ENCODE measurements at regions not wholly inside any gene's neighbourhood (a gene's known extent, or its start where the extent isn't known, plus 50 kb on each side); places are given as distances from the start of the nearest gene placed in this dataset.

DNA sequence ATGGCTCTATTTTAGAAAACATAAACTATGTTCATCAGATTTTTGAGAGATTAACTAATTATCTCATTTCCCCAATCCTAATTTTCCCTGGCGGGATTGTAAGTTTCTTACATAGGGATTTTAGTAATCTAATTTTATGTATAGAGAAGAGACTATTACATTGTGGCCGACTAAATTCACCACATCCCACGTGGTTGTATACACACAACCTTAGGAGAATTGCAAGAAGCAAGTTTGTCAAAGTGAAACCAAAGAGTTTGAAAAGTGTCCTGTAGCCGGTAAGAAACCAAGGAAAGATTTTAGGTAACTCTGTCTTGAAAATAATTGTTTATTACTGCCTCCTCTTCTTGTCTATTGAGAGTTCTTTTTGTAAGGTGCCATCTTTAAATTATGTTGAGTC, 550.6 kb downstream of the LTN1 start:
- ATAC-seq (ENCODE audit: low read depth), result no peak

GRCh38 chr21:28439788-28440187, 552.9 kb downstream of the LTN1 start:
- ATAC-seq (ENCODE audit: low read depth) (no peak), DNase-seq (ENCODE audit: low spot score in 2 of 2) (no peak)

More for the DNA sequence above, 550.6 kb downstream of the LTN1 start:
- Mint-ChIP-seq H3K4me3 (no peak overlapping the region), H3K36me3 (no peaks in the 10 kb centered on the region), H3K27me3 (no peaks in the 10 kb centered on the region), H3K27ac (no peak overlapping the region), H3K9me3 (peaks cover 4% of the 10 kb centered on the region), H3K4me1 (no peaks in the 10 kb centered on the region)
- DNase-seq (ENCODE audit: low spot score in 2 of 2), result no peak

GRCh38 chr21:28439251-28439650, 553.4 kb downstream of the LTN1 start:
- H3K4me3 Mint-ChIP-seq, result no peak overlapping the region
- no peak for DNase-seq (ENCODE audit: low spot score in 2 of 2)

More at GRCh38 chr21:28439788-28440187, 552.9 kb downstream of the LTN1 start:
- Mint-ChIP-seq H3K36me3 (no peaks in the 10 kb centered on the region), H3K27ac (no peak overlapping the region), H3K4me1 (no peaks in the 10 kb centered on the region), H3K4me3 (no peak overlapping the region), H3K9me3 (no peaks in the 10 kb centered on the region), H3K27me3 (peaks cover 1% of the 10 kb centered on the region)

GRCh38 chr21:28437061-28437460, 555.6 kb downstream of the LTN1 start:
- no peak for ATAC-seq (ENCODE audit: low read depth)
- Mint-ChIP-seq H3K4me3 (no peak overlapping the region), H3K9me3 (no peaks in the 10 kb centered on the region), H3K4me1 (no peaks in the 10 kb centered on the region), H3K36me3 (no peaks in the 10 kb centered on the region), H3K27me3 (peaks cover 1% of the 10 kb centered on the region), H3K27ac (no peak overlapping the region)
- DNase-seq (ENCODE audit: low spot score in 2 of 2), result no peak

More at GRCh38 chr21:28439251-28439650, 553.4 kb downstream of the LTN1 start:
- Mint-ChIP-seq H3K36me3 (no peaks in the 10 kb centered on the region), H3K27ac (no peak overlapping the region), H3K4me1 (no peaks in the 10 kb centered on the region), H3K27me3 (peaks cover 1% of the 10 kb centered on the region), H3K9me3 (no peaks in the 10 kb centered on the region)
- ATAC-seq (ENCODE audit: low read depth), result no peak

DNA sequence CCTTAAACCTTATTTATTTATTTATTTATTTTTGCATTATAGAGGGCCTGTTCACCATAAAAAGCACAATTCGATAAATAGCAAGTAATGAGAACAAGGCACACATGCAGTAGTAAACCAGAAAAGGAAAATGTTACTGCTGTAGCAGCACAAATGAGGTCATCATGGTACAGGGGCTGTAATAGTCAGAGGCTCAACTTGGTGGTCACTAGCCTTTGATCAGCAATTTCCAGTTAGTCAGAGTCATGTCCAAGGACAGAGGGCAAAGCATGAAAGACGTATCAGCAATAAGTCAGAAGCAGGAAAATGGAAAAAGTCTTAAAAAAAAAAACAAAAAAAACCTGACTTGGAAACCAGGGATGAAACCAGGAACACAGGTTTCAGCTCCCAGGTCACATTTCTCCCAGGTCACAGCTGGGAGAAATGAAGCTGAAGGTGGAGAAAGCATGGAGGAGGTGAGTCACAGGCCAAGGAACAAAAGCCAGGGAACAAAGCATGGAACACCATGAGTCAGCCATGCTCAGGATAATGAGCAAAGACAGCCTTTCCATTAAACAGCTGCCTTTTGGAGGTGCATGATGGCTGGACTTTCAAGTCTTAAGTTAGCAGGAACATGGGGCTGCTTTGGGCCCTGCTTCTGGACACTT, 556.3 kb downstream of the LTN1 start:
- Mint-ChIP-seq H3K27ac (no peak overlapping the region), H3K4me1 (no peaks in the 10 kb centered on the region), H3K27me3 (peaks cover 1% of the 10 kb centered on the region), H3K36me3 (no peaks in the 10 kb centered on the region), H3K4me3 (no peak overlapping the region), H3K9me3 (no peaks in the 10 kb centered on the region)
- ATAC-seq (ENCODE audit: low read depth) (no peak), DNase-seq (ENCODE audit: low spot score in 2 of 2) (no peak)

GRCh38 chr21:28431527-28432200, 561.0 kb downstream of the LTN1 start:
- ATAC-seq (ENCODE audit: low read depth), result no peak
- DNase-seq (ENCODE audit: low spot score in 2 of 2), result no peak
- Mint-ChIP-seq H3K4me3 (no peak overlapping the region), H3K27me3 (peaks cover 1% of the 10 kb centered on the region), H3K27ac (no peak overlapping the region), H3K36me3 (no peaks in the 10 kb centered on the region), H3K4me1 (no peaks in the 10 kb centered on the region), H3K9me3 (no peaks in the 10 kb centered on the region)

GRCh38 chr21:28431022-28431421, 561.7 kb downstream of the LTN1 start:
- no peaks in the 10 kb centered on the region for H3K4me1 Mint-ChIP-seq
- H3K36me3 Mint-ChIP-seq, result no peaks in the 10 kb centered on the region
- ATAC-seq (ENCODE audit: low read depth) (no peak), DNase-seq (ENCODE audit: low spot score in 2 of 2) (no peak)
- H3K27me3 Mint-ChIP-seq, result no peaks in the 10 kb centered on the region
- H3K9me3 Mint-ChIP-seq, result no peaks in the 10 kb centered on the region
- no peak overlapping the region for H3K27ac Mint-ChIP-seq
- H3K4me3 Mint-ChIP-seq, result no peak overlapping the region

GRCh38 chr21:28429161-28429560, 563.5 kb downstream of the LTN1 start:
- no peaks in the 10 kb centered on the region for H3K4me1 Mint-ChIP-seq
- H3K27me3 Mint-ChIP-seq, result no peaks in the 10 kb centered on the region
- H3K9me3 Mint-ChIP-seq, result no peaks in the 10 kb centered on the region
- no peaks in the 10 kb centered on the region for H3K36me3 Mint-ChIP-seq
- no peak for ATAC-seq (ENCODE audit: low read depth)
- H3K27ac Mint-ChIP-seq, result no peak overlapping the region
- H3K4me3 Mint-ChIP-seq, result no peak overlapping the region
- DNase-seq (ENCODE audit: low spot score in 2 of 2), result no peak

- no peaks in the 10 kb centered on the region for H3K27me3 Mint-ChIP-seq
- no peak for ATAC-seq (ENCODE audit: low read depth)
- H3K4me3 Mint-ChIP-seq, result no peak overlapping the region
- no peak for DNase-seq (ENCODE audit: low spot score in 2 of 2)
- no peaks in the 10 kb centered on the region for H3K9me3 Mint-ChIP-seq
- H3K27ac Mint-ChIP-seq, result no peak overlapping the region
- no peaks in the 10 kb centered on the region for H3K36me3 Mint-ChIP-seq
- no peaks in the 10 kb centered on the region for H3K4me1 Mint-ChIP-seq
Measured at GRCh38 chr21:28427394-28428022, 565.2 kb downstream of the LTN1 start.

DNA sequence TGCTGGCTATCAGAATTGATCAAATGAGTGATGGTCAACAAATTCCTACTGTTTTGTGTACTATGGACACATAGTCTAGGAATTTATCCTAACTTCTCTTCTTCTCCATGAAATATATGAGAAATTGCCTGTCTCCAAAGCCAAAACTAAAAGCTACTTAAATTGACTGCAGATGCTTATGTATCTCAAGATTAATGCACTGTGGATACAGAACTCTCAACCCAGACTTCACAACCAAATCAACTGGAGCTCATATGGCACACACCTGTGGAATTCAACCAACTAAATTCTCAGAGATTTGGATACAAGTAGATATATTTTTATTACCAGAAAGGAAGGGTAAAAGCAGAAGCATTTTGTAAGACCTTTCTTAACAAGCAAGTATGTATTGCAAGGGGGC, 566.1 kb downstream of the LTN1 start:
- Mint-ChIP-seq H3K4me3 (no peak overlapping the region), H3K9me3 (no peaks in the 10 kb centered on the region)

DNA sequence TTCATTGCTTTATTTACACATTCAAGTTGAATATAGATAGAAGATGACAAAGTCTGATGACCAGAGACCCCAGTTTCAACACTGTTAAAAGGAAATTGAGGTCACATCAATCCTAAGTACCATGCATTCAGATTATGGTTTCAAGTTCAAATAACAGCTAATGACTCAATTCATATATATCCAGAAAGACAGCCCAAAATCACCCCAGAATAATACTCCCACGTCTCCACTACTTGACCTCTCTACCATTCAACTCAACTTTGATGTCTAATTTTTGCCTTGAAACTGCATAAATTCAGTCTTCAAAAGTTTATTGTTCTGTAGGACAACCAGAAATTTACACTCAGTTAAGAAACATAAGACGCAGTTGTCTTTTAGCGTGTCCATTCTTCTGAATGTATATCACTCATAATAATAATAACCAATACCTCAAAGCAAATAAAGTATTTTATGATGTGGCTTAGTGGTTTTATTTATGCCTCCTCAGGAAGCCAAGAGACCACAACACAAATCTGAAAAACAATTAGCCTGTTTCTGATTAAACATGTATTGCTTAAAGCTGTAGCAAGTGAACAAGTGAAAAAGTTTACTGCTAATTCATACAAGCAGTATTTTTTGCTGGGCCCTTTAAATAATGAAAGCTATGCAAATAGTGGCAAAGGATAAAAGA, 569.0 kb downstream of the LTN1 start:
- Mint-ChIP-seq H3K36me3 (no peaks in the 10 kb centered on the region), H3K4me3 (no peak overlapping the region), H3K27ac (no peak overlapping the region), H3K27me3 (no peaks in the 10 kb centered on the region), H3K4me1 (no peaks in the 10 kb centered on the region), H3K9me3 (no peaks in the 10 kb centered on the region)
- no peak for ATAC-seq (ENCODE audit: low read depth)
- DNase-seq (ENCODE audit: low spot score in 2 of 2), result no peak

More for the DNA sequence above, 566.1 kb downstream of the LTN1 start:
- no peak for ATAC-seq (ENCODE audit: low read depth)
- no peak for DNase-seq (ENCODE audit: low spot score in 2 of 2)
- H3K27me3 Mint-ChIP-seq, result no peaks in the 10 kb centered on the region
- H3K27ac Mint-ChIP-seq, result no peak overlapping the region
- H3K4me1 Mint-ChIP-seq, result no peaks in the 10 kb centered on the region
- no peaks in the 10 kb centered on the region for H3K36me3 Mint-ChIP-seq

DNA sequence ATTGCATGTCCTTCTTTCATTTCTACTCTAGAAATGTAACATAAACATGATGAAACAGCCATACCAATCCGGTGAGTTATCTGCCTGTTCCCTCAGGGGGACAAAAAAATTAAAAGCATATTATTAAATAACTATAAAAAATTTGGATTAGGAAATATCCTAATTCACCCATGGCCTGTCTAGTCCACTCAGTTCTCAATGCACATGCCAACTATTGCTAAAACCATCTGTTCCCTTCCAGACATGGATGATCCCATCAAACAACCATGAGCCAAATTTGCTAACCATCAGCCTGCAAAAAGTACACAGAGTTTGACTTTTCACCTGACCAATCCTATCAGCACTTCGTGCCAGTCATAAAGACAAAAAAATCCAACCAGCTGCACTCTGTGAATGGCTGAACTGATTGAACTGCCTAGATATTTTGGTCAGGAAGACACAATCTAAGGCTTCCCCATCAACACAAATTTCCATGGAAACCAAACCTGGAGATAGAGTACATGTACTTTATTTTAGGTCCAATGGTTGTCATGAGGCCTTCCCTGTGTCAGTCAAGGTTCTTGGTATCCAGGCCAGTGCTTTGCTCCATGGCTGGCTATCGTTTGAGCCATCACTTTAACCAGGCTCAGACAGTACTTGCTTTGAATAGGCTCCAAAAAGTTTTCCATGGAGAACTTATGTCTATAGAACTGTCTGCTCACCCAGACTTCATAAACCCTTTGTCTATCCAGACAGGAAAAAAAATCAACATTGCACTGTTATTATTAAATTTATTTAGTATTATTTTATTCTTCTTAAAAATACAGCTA, 570.8 kb downstream of the LTN1 start:
- no peak overlapping the region for H3K4me3 Mint-ChIP-seq
- H3K4me1 Mint-ChIP-seq, result no peaks in the 10 kb centered on the region
- H3K27ac Mint-ChIP-seq, result no peak overlapping the region
- no peaks in the 10 kb centered on the region for H3K27me3 Mint-ChIP-seq
- DNase-seq (ENCODE audit: low spot score in 2 of 2) (no peak), ATAC-seq (ENCODE audit: low read depth) (no peak)
- H3K9me3 Mint-ChIP-seq, result no peaks in the 10 kb centered on the region
- H3K36me3 Mint-ChIP-seq, result no peaks in the 10 kb centered on the region

- Mint-ChIP-seq H3K27me3 (no peaks in the 10 kb centered on the region), H3K36me3 (no peaks in the 10 kb centered on the region), H3K27ac (no peak overlapping the region), H3K9me3 (no peaks in the 10 kb centered on the region), H3K4me1 (no peaks in the 10 kb centered on the region), H3K4me3 (no peak overlapping the region)
- ATAC-seq (ENCODE audit: low read depth) (no peak), DNase-seq (ENCODE audit: low spot score in 2 of 2) (no peak)
Measured at GRCh38 chr21:28419811-28420210, 572.9 kb downstream of the LTN1 start.
